Transverse colon (tissue), 4 donors: ENCODE measurements at regions not wholly inside any gene's neighbourhood (a gene's known extent, or its start where the extent isn't known, plus 50 kb on each side); places are given as distances from the start of the nearest gene placed in this dataset.
"Not testable (repeated sequence)": the region's sequence is repeated elsewhere in the genome, so short reads cannot be mapped to it uniquely, and the experiment has no call there.

Experiments
- DNase-seq: peaks from one replicate; pipeline ENCODE4 v3.0.0-alpha.2; 2019
- H3K27ac ChIP-seq, 4 donors: fragments of 200-600 bp; sonication (generic); 2 replicates each; pipeline ENCODE4 v1.5.1; 2016 to 2018; ENCODE audit warnings: inconsistent platforms in 4 of 4
- H3K27me3 ChIP-seq: fragments of 200-600 bp; sonication (generic); 2 replicates; pipeline ENCODE4 v1.5.1; 2017; ENCODE audit warnings: inconsistent platforms
- H3K36me3 ChIP-seq, 4 donors: fragments of 200-600 bp; sonication (generic); 2 replicates each; pipeline ENCODE4 v1.5.1; 2017 to 2019; ENCODE audit warnings: inconsistent platforms in 4 of 4
- H3K4me1 ChIP-seq, 4 donors: fragments of 200-600 bp; sonication (generic); 2 replicates each; pipeline ENCODE4 v1.5.1; 2017 to 2020; ENCODE audit warnings: inconsistent platforms in 4 of 4
- H3K4me3 ChIP-seq, 4 donors: fragments of 200-600 bp; sonication (generic); 1 replicate in 1 of 4; 2 replicates in 3 of 4; pipeline versions ENCODE4 v1.5.1 to v1.6.1; 2017 to 2019; ENCODE audit warnings: inconsistent platforms in 4 of 4
- H3K9me3 ChIP-seq, 2 donors: fragments of 200-600 bp; sonication (generic); 2 replicates each; pipeline ENCODE4 v1.5.1; 2017 to 2019; ENCODE audit warnings: inconsistent platforms in 2 of 2
- CTCF ChIP-seq, 5 experiments: fragments of 200-600 bp in 3 of 5; fragments of 450-650 bp in 2 of 5; sonication (generic) in 3 of 5; IDR thresholded peaks; 1 replicate in 2 of 5; 2 replicates in 3 of 5; pipeline ENCODE4 v1.5.1; 2016 to 2017; ENCODE audit warnings: antibody characterized with exemption in 5 of 5, inconsistent platforms in 3 of 5, mild to moderate bottlenecking in 2 of 5, moderate library complexity in 1 of 5
- EP300 ChIP-seq: sonication (generic); formaldehyde crosslinking; IDR thresholded peaks from one replicate; pipeline ENCODE4 v1.6.1; 2017; ENCODE audit warnings: antibody characterized with exemption, low read depth
- POLR2A ChIP-seq: fragments of 450-650 bp; IDR thresholded peaks from one replicate; pipeline ENCODE4 v1.6.1; 2016; ENCODE audit warnings: antibody characterized with exemption, mild to moderate bottlenecking, moderate library complexity
- POLR2AphosphoS5 ChIP-seq, 3 donors: sonication (generic); formaldehyde crosslinking; IDR thresholded peaks; one replicate each; pipeline ENCODE4 v1.6.1; 2016; ENCODE audit warnings: antibody characterized with exemption in 3 of 3
- whole genome bisulfite sequencing, 2 donors: methylation state at CpG; one replicate each; pipeline ENCODE4 v1.1.5; 2018; ENCODE audit warnings: low coverage in 1 of 2; 5-methylcytosine and 5-hydroxymethylcytosine counted together
- in situ Hi-C, 4 donors: fragments of 200-750 bp; cut with MboI; loops; one replicate each; pipeline versions ENCODE4 v1.15.0 to v1.15.1; 2017; ENCODE audit warnings: low sequenced_read_pairs in 3 of 4, low pct_ligation_motif_present in 1 of 4, low pct_unique_long_range_greater_than_20kb in 1 of 4
- intact Hi-C: fragments of 100-400 bp; cut with DNase I; formaldehyde crosslinking; loops from one replicate; pipeline ENCODE4 v1.15.1; 2023; ENCODE audit warnings: low total_unique reads

GRCh38 chr2:176895158-176895557 is 317.4 kb upstream of the HNRNPA3 start:
- Histone ChIP-seq H3K27me3 (no peaks in the 10 kb centered on the region), H3K4me3 (no peak overlapping the region), H3K4me1 (no peaks in the 10 kb centered on the region), H3K36me3 (no peaks in the 10 kb centered on the region), H3K27ac (no peak overlapping the region), H3K9me3 (no peaks in the 10 kb centered on the region)
- no peak for DNase-seq
- intact Hi-C loops = no loop called here
- in situ Hi-C loops = no loop called here
- TF ChIP-seq POLR2A (no peak), EP300 (no peak), POLR2AphosphoS5 (IDR thresholded peaks at IDR 0.05) (no peak), CTCF (IDR thresholded peaks at IDR 0.05) (no peak)
- WGBS, 2 donors = 39 to 41% methylated on average over 2 of the region's 2 CpGs

- Histone ChIP-seq H3K27ac (no peak overlapping the region), H3K36me3 (no peaks in the 10 kb centered on the region), H3K4me1 (no peaks in the 10 kb centered on the region), H3K4me3 (no peak overlapping the region), H3K9me3 (no peaks in the 10 kb centered on the region), H3K27me3 (no peaks in the 10 kb centered on the region)
- WGBS, 2 donors = 55 to 88% methylated on average over 4 of the region's 4 CpGs
- intact Hi-C loops (no loop called here), in situ Hi-C loops (no loop called here)
- no peak for DNase-seq
- TF ChIP-seq CTCF (IDR thresholded peaks at IDR 0.05) = no peak
- TF ChIP-seq POLR2AphosphoS5 (IDR thresholded peaks at IDR 0.05) = no peak
- no peak for TF ChIP-seq POLR2A
- no peak for TF ChIP-seq EP300
These were observed 310.1 kb upstream of the HNRNPA3 start for GRCh38 chr2:176902454-176902853.

- H3K27me3 ChIP-seq, intact Hi-C loops, in situ Hi-C loops, H3K36me3 ChIP-seq, H3K4me3 ChIP-seq, H3K27ac ChIP-seq, DNase-seq, H3K9me3 ChIP-seq, H3K4me1 ChIP-seq: not testable (repeated sequence)
- 78 to 100% methylated on average over 1 to 2 of the region's 2 CpGs for WGBS, 2 donors
These were observed 308.5 kb upstream of the HNRNPA3 start for GRCh38 chr2:176904053-176904452.

GRCh38 chr2:176907341-176907740 is 305.3 kb upstream of the HNRNPA3 start:
- no peaks in the 10 kb centered on the region for H3K27me3 ChIP-seq
- intact Hi-C loops (no loop called here), in situ Hi-C loops (no loop called here)
- WGBS, 2 donors = 47 to 86% methylated on average over 1 to 3 of the region's 3 CpGs
- H3K27ac ChIP-seq = no peak overlapping the region
- no peaks in the 10 kb centered on the region for H3K4me1 ChIP-seq
- H3K4me3 ChIP-seq = no peak overlapping the region
- DNase-seq = no peak
- no peaks in the 10 kb centered on the region for H3K36me3 ChIP-seq
- TF ChIP-seq POLR2AphosphoS5 (IDR thresholded peaks at IDR 0.05) = no peak
- no peak for TF ChIP-seq POLR2A
- TF ChIP-seq CTCF (IDR thresholded peaks at IDR 0.05) = no peak
- TF ChIP-seq EP300 = no peak
- no peaks in the 10 kb centered on the region for H3K9me3 ChIP-seq

- DNase-seq = no peak
- WGBS, 2 donors = 58 to 92% methylated on average over 3 of the region's 3 CpGs
- intact Hi-C loops = no loop called here
These were observed 301.8 kb upstream of the HNRNPA3 start for GRCh38 chr2:176910828-176911227.

More at GRCh38 chr2:176910828-176911227, 301.8 kb upstream of the HNRNPA3 start:
- H3K27ac ChIP-seq = no peak overlapping the region
- H3K36me3 ChIP-seq = no peaks in the 10 kb centered on the region
- H3K9me3 ChIP-seq = no peaks in the 10 kb centered on the region
- no peaks in the 10 kb centered on the region for H3K4me1 ChIP-seq
- in situ Hi-C loops = no loop called here
- H3K4me3 ChIP-seq = no peak overlapping the region
- H3K27me3 ChIP-seq = no peaks in the 10 kb centered on the region
- no peak for TF ChIP-seq POLR2AphosphoS5 (IDR thresholded peaks at IDR 0.05)
